HPDE6-E6E7 (cell line): ENCODE measurements at regions not wholly inside any gene's neighbourhood (a gene's known extent, or its start where the extent isn't known, plus 50 kb on each side); places are given as distances from the start of the nearest gene placed in this dataset.

ENCODE experiments used
- DNase-seq: peaks from one replicate; pipeline ENCODE4 v3.0.0; 2011; ENCODE audit warnings: missing footprints; ENCODE audit errors: extremely low spot score

DNA sequence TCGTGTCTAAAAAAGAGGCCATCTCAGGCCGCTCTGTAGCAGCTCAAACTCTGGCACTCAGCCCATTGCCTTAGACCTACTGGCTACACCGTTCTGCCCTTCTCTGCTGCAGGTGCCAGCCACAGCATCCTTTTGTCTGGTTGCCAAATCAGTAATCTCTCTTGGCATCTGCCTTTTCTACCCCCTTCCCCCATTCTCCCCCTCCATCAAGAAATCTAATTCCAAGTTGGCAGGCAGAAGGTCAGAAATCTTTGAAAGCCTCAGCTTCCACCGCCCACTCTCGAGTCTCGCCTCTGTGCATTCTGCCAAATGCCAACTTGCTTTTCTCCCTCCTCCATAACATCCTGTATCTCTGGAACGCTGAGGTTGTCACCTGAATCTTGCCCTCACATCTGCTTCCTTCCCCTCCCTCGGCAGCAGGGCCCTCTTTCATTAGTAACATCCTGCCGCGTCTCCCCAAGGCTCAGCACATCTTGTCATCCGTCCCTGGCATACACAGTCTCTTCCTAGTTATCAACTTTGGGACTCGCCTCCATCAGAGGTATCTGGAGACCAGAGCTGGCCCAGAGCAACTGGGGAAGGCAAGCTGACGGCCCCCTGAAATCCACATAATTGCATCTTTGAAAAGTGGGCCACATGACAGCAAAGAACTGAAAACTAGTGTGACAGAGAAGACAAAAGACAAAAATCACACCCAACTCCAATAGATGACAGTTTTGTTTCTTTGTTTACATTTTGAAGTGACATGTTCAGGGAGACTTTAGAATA, 312.0 kb upstream of the CCDC54 start:
- DNase-seq = no peak

DNA sequence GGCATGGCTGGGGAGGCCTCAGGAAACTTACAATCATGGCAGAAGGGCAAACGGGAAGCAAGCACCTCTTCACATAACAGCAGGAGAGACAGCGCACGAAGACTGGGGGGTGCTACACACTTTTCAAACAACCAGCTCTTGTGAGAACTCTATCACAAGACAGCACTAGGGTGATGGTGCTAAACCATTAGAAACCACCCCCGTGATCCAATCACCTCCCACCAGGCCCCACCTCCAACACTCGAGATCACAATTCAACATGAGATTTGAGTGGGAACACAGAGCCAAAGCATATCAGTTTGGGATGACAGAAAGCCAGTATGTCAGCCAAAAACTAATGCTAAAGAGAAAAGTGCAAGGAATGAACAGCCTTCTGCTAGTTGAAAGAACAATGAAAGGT, 309.8 kb upstream of the CCDC54 start:
- DNase-seq = no peak

DNA sequence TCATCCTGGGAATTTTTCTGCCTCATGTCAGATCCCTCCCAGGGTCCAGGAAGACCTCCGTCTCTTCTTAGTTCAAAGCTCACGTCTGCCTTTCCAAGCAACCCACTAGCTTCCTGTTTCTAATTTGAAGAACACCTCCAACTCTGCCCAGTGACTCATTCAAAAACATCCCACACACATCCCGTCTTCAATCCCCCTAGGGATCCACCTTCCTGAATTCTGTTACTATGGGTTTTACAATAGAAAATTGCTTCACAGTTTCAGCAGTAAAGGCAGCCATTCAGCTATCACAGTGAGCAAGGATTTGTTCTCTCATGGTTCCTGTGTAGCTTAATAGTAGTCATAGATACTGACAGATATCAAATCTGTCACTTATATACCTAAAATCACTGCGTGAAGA, 308.3 kb upstream of the CCDC54 start:
- DNase-seq = no peak

- no peak for DNase-seq
Observed at GRCh38 chr3:107076946-107077345, 300.3 kb upstream of the CCDC54 start.

DNA sequence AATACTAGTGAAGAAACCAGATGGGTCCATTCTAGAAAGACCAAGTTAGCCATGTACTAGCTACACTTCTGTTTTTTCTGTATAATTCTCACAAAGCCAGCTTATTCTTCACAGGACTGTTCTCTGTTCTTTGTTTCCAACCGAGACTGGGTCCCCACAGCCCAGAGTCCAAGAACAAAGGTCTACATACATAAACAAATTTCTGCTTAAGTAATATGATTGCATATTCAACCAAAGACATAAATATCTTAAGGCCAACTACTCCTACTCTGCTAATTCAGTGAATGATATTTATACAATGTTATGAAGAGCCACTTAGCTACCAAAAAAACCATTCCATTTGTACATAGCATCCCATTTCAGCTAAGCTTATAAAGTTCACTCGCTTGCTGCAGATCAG, 299.8 kb upstream of the CCDC54 start:
- DNase-seq = no peak

DNA sequence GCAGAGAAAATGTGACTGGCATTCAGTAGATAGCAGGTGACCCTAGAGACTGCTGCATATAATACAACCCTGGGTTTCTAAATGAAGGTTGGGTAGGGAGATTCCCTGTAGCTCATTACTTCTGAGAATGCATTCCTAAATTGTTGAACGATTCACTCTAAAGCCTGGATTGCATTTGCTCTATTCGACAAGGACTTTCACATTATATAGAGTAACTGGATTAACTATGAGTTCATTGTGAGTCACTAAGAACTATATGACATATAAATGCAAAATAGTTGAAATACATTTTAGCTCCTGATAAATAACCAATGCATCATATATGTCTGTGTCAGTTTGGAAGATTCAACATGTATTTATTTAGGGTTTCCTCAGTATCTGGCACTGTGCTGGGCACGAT, 294.7 kb upstream of the CCDC54 start:
- DNase-seq = no peak

- no peak for DNase-seq
Observed at GRCh38 chr3:107085261-107085660, 292.0 kb upstream of the CCDC54 start.

GRCh38 chr3:107092121-107092520, 285.1 kb upstream of the CCDC54 start:
- DNase-seq = no peak

- DNase-seq = no peak
Observed at GRCh38 chr3:107098864-107099263, 278.4 kb upstream of the CCDC54 start.

DNA sequence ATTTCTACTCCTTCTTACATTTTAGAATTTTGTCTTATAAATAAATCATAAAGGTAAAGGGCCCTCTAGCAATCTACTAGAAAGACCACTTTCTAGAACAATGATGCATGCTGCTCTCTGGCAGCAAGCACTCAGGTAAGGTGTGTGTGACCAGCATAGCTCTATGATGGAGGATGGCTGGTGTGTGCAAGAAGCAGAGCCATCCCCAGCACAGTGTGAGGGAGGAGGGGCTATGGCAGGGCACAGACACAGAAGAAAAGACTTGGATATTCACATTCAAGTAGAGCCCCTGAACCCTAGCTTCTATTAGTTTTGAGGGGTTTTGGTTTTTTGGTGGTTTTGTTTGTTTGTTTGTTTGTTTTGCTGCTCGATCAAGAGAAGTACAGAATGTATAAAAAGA, 277.1 kb upstream of the CCDC54 start:
- DNase-seq = no peak

GRCh38 chr3:107100573-107100972, 276.7 kb upstream of the CCDC54 start:
- no peak for DNase-seq

DNA sequence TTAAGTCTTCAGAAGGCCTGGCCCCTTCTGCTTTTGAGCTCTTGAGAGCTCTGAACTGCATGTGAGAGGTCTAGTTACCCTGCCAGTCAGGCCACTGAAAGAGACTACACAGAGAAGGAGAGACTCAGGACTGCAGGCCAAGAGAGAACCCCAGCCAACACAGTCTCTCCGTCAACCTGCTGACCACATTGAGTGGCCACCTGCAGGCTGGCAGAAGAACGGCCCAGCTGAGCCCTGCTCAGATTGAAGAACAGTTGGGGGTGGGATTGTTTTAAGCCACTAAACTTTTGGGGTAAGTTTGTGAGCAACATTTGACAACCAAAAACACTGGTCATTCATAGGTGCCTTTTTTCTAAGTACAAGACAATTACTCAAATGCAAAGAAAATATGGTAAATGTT, 273.5 kb upstream of the CCDC54 start:
- no peak for DNase-seq

- peak; percentile 25 for DNase-seq
Observed at GRCh38 chr3:107106316-107106715, 270.9 kb upstream of the CCDC54 start.

DNA sequence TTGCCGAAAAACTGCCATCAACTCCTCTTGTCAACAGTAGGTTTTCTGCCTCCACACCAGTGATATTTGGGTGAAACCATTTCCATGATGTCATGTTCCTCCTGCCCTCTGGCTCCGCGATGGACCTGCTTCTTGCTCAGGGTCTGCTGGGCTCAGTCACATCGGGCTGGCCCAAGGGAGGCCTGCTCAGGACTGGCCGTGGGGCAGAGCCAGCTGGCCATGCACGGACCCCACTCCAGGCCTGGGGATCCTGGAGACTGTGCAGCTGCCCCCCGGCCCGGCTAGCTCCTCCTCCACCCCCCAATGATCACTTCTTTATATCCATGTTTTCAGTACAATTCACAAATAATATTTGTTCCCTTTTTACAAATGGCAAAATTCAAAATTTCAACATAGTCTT, 270.3 kb upstream of the CCDC54 start:
- DNase-seq = no peak

DNA sequence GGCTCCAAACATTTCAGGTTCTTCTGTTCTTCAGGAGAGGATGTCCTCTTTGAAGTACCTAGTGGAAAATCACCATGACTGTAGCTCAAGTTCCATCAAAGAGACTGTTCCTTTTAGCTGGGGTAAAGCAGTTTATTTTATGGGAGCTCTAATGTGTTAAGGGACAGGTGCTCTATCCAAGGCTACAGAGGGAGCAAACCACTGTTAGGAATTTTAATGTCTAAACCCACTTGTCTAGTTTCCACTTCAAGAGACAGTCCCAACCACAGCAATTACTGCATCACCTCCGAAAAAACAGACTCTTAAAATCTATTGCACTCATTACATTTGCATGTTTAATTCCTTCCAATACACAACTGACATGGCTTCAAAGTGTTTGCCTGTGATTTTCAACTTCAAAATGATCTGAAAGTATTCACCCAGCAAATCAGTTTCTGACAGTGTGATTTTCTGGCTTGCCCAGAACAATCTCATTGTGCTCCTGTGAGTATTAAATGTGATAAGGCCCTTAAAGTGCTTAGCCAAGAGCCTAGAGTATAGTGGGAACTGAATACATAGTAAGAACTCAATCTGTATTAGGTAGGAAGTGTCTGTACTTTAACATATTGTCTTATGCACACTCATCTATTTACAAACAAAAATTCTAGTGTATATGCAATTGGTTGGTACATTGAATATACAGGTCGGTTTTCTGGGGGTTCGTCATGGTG, 266.5 kb upstream of the CCDC54 start:
- no peak for DNase-seq

GRCh38 chr3:107111872-107112271, 265.4 kb upstream of the CCDC54 start:
- DNase-seq = no peak

- no peak for DNase-seq
Observed at GRCh38 chr3:107112356-107112755, 264.9 kb upstream of the CCDC54 start.

GRCh38 chr3:107116251-107116650, 261.0 kb upstream of the CCDC54 start:
- DNase-seq = no peak

GRCh38 chr3:107117156-107117555, 260.1 kb upstream of the CCDC54 start:
- no peak for DNase-seq

GRCh38 chr3:107117922-107118536, 259.2 kb upstream of the CCDC54 start:
- peak; percentile 28 for DNase-seq

- no peak for DNase-seq
Observed at GRCh38 chr3:107124885-107125284, 252.4 kb upstream of the CCDC54 start.

- DNase-seq = no peak
Observed at GRCh38 chr3:107128946-107129345, 248.3 kb upstream of the CCDC54 start.

DNA sequence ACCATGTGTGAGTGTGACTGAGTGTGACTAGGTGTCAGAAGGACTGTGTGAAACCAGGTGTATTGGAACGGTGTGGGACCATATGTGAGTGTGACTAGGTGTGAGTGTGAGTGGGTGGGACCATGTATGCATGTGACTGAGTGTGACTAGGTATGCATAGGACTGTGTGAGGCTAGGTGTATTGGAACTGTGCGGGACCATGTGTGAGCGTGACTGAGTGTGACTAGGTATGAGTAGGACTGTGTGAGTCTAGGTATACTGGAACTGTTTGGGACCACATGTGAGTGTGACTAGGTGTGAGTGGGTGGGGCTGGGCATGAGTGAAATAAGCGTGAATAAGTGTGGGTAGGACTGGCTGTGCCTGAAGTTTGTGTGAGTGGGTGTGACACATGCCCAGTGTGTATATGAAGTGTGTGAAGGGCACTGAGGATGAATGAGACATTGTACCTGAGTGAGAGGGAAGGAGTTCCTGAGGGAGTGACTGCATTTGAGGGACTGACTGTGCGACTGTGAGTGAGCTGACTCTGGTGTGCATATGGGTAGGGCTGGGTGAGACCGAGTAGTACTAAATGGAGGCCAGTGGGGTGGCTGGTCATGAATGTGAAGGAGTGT, 247.0 kb upstream of the CCDC54 start:
- no peak for DNase-seq
